Left lung (tissue), 4 donors: ENCODE measurements at regions not wholly inside any gene's neighbourhood (a gene's known extent, or its start where the extent isn't known, plus 50 kb on each side); places are given as distances from the start of the nearest gene placed in this dataset.
A peak's percentile ranks its signal among the peaks of the same experiment; 100 is the strongest.
"Not testable (repeated sequence)": the region's sequence is repeated elsewhere in the genome, so short reads cannot be mapped to it uniquely, and the experiment has no call there.

Source experiments
- ATAC-seq: fragments of 200-7000 bp; cut with Tn5 transposase; one replicate; pipeline ENCODE4 v1.9.1; 2020; ENCODE audit warnings: moderate library complexity
- DNase-seq, 4 donors: peaks; one replicate each; pipeline ENCODE4 v3.0.0-alpha.2; 2013 to 2020
- H3K27ac ChIP-seq, 2 donors: fragments of 200-600 bp; sonication (generic) in 1 of 2; one replicate each; pipeline versions ENCODE4 v1.5.0 to v1.8.0; 2020 to 2021
- H3K27me3 ChIP-seq, 2 donors: fragments of 200-600 bp; sonication (generic) in 1 of 2; one replicate each; pipeline versions ENCODE4 v1.5.0 to v1.8.0; 2020 to 2021
- H3K36me3 ChIP-seq, 2 donors: fragments of 200-600 bp; sonication (generic) in 1 of 2; one replicate each; pipeline versions ENCODE4 v1.5.0 to v1.8.0; 2020 to 2021
- H3K4me1 ChIP-seq, 2 donors: fragments of 200-600 bp; one replicate each; pipeline ENCODE4 v1.8.0; 2021
- H3K4me3 ChIP-seq, 2 donors: fragments of 200-600 bp; sonication (generic) in 1 of 2; one replicate each; pipeline versions ENCODE4 v1.5.0 to v1.8.0; 2020 to 2021; ENCODE audit warnings: mild to moderate bottlenecking in 1 of 2
- H3K9me3 ChIP-seq, 2 donors: fragments of 200-600 bp; sonication (generic) in 1 of 2; one replicate each; pipeline versions ENCODE4 v1.5.0 to v1.8.0; 2020 to 2021
- CTCF ChIP-seq, 2 donors: fragments of 200-600 bp; sonication (generic) in 1 of 2; IDR thresholded peaks; one replicate each; pipeline versions ENCODE4 v1.5.0 to v1.8.0; 2021; ENCODE audit warnings: antibody characterized with exemption in 2 of 2
- intact Hi-C, 2 donors: fragments of 100-400 bp; cut with DNase I; formaldehyde crosslinking; loops; one replicate each; pipeline versions ENCODE4 v1.11.2 to v1.14.2; 2022
- donor health status: DM: no; HTN: yes; CAD: no.
- donor health status: DM: no; HTN: no; CAD: no.

- no peak overlapping the region for H3K4me3 ChIP-seq
- no peak for ATAC-seq
- no peaks in the 10 kb centered on the region for H3K9me3 ChIP-seq
- H3K27ac ChIP-seq = no peak overlapping the region
- intact Hi-C loops = no loop called here
- no peaks in the 10 kb centered on the region for H3K27me3 ChIP-seq
- H3K36me3 ChIP-seq = no peaks in the 10 kb centered on the region
- DNase-seq = no peak
- TF ChIP-seq CTCF (IDR thresholded peaks at IDR 0.05) = no peak
- H3K4me1 ChIP-seq = peaks cover 0 to 5% of the 10 kb centered on the region in 2 donors
Observed at GRCh38 chr6:7025861-7026260, 81.9 kb upstream of the RREB1 start.

- intact Hi-C loops = not testable (repeated sequence)
Observed at GRCh38 chr6:7028963-7029362, 78.8 kb upstream of the RREB1 start.

GRCh38 chr6:7030968-7031367, 76.8 kb upstream of the RREB1 start:
- H3K27me3 ChIP-seq, intact Hi-C loops, DNase-seq, H3K4me3 ChIP-seq, H3K36me3 ChIP-seq, ATAC-seq, H3K9me3 ChIP-seq, H3K27ac ChIP-seq: not testable (repeated sequence)
- peaks cover 0 to 12% of the 10 kb centered on the region in 2 donors for H3K4me1 ChIP-seq

More at GRCh38 chr6:7028963-7029362, 78.8 kb upstream of the RREB1 start:
- H3K36me3 ChIP-seq, H3K4me3 ChIP-seq, ATAC-seq, H3K9me3 ChIP-seq, H3K27ac ChIP-seq, H3K27me3 ChIP-seq, DNase-seq: not testable (repeated sequence)
- peaks cover 0 to 17% of the 10 kb centered on the region in 2 donors for H3K4me1 ChIP-seq

- no peak for TF ChIP-seq CTCF (IDR thresholded peaks at IDR 0.05)
- Histone ChIP-seq H3K36me3 (no peaks in the 10 kb centered on the region), H3K4me3 (no peak overlapping the region), H3K9me3 (no peaks in the 10 kb centered on the region), H3K27ac (no peak overlapping the region), H3K4me1 (peaks cover 0 to 12% of the 10 kb centered on the region in 2 donors), H3K27me3 (no peaks in the 10 kb centered on the region)
- intact Hi-C loops = no loop called here
- DNase-seq (peak in 1 of 4 donors; percentile 15), ATAC-seq (peak; percentile 40)
Observed at GRCh38 chr6:7033202-7033601, 74.6 kb upstream of the RREB1 start.

GRCh38 chr6:7034055-7034454, 73.7 kb upstream of the RREB1 start:
- Histone ChIP-seq H3K27ac (no peak overlapping the region), H3K27me3 (no peaks in the 10 kb centered on the region), H3K36me3 (no peaks in the 10 kb centered on the region), H3K4me3 (no peak overlapping the region), H3K4me1 (peaks cover 0 to 12% of the 10 kb centered on the region in 2 donors), H3K9me3 (no peaks in the 10 kb centered on the region)
- DNase-seq = no peak
- intact Hi-C loops = no loop called here
- no peak for TF ChIP-seq CTCF (IDR thresholded peaks at IDR 0.05)
- ATAC-seq = no peak

- Histone ChIP-seq H3K36me3 (no peaks in the 10 kb centered on the region), H3K4me3 (no peak overlapping the region)
Observed at GRCh38 chr6:7035837-7036249, 71.9 kb upstream of the RREB1 start.

More at GRCh38 chr6:7035837-7036249, 71.9 kb upstream of the RREB1 start:
- no peak for TF ChIP-seq CTCF (IDR thresholded peaks at IDR 0.05)
- H3K4me1 ChIP-seq = peaks cover 0 to 12% of the 10 kb centered on the region in 2 donors
- no peak for DNase-seq
- ATAC-seq = no peak
- H3K9me3 ChIP-seq = no peaks in the 10 kb centered on the region
- H3K27me3 ChIP-seq = no peaks in the 10 kb centered on the region
- no peak overlapping the region for H3K27ac ChIP-seq
- intact Hi-C loops = no loop called here
